ENCODE measurements at regions not wholly inside any gene's neighbourhood (a gene's known extent, or its start where the extent isn't known, plus 50 kb on each side); places are given as distances from the start of the nearest gene placed in this dataset.

DNA sequence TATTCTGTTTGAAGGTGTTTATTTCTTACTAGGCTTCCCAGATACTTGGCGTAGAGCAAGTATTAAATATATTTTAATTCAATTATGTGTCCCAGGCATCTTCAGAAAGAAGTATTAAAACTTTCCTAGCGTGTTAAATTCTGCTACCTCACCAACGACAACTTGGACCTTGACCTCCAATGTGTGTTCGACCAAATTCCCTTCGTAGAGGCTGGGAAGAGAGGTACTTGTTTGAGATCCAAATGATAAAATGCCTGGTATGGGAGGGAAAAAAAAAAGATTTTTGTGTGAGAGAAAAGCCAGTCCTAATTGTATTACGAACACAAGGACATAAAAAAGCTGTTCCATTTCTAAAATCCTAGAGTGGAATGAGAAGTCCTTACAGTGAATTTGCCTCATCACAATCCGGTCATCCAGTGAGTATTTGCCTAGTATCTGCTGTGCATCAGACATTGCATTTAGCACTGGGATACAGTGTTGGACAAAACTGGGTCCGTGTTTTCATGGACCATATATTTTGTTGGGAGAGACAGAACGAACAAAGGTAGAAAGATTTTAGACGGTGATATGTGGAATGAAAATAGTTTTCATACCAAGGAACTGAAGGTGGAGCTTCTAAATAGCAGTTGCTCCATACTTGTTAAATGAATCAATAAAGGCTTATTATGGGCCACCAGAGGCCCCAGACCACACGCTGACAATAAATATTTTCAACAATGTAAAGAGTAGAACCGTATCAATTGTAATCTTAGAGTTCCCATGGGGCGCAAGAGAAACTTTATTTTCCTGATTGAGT lies 103.1 kb downstream of the KIF4B start:
- DNase-seq: no peak

DNA sequence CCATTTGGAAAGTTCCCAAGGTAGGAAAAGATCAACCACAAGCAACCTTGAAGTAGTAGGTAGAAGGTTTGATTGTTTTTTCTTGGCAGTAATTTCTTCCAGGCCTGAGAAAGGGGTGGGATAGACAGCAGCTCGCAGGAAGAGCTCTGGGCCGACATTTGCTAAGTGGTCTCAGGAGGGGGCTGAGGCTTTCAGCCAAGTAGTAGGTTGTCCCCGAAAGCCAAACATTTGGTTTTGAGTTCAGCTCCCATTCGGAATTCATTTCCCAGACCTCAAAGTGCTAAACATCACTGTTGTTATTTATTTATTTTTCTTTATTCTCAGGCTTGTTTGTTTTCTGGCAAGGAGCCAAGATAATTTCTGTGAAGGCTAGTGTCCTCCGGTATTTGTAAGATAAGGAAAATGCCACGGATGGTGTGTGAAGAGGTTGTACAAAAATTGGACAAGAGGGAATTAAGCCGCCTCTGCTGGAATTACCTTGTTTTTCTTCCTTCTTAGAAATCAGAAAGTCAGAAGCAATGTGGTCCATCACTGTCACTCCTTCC lies 112.1 kb downstream of the KIF4B start:
- no peak for DNase-seq

DNA sequence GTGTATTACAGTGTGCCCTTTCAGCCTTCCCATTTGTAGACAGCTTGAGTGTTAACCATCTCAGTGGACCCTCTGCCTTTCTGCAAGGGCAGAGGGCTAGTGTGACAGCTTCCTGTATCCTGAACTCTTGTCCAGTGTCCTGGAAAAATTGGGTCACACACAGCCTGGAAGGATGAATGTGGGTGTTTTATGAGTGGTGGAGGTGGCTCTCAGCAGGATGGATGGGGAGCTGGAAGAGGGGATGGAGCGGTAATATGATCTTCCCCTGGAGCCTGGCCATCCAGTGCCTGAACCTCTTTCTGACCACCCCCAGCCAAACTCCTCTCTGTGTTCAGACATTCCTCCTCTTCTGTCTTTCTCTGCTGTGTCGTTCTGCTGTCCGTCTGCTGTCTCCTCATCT lies 113.0 kb downstream of the KIF4B start:
- DNase-seq: no peak

GRCh38 chr5:155127552-155127951 lies 114.0 kb downstream of the KIF4B start:
- DNase-seq: no peak

GRCh38 chr5:155128786-155129512 lies 115.4 kb downstream of the KIF4B start:
- DNase-seq: no peak

GRCh38 chr5:155129513-155129880 lies 115.9 kb downstream of the KIF4B start:
- DNase-seq: no peak

GRCh38 chr5:155134130-155134529 lies 120.6 kb downstream of the KIF4B start:
- DNase-seq: no peak

DNA sequence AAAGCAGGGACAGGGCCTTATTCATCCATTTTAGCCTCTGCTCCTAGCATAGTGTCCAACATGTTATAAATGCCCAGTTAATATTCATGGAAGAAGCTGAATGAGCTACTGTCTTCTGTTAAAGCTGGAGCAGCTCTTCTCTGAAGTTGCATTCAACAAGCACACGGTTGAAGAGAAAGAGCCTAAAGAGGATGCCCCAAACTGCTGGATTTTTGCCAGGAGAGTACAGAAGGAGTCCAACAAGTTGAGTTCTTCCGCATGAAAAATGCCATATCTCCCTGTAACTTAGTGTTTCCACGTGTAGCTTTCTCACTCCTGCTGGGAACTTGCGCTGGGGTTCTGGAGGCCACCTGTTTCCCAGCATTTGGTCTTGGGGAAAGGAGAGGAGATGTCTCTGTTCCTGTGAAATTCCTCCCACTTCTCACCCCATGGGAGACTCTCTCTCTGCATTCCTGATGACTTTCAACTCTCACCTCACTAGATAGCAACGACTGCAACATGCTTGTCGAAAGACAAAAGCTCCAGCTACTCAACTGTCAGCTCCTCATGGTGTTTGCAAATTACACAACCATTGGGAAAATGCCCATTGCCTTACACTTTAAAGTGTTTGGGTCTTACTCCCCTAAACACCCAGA lies 122.8 kb downstream of the KIF4B start:
- DNase-seq: no peak

- DNase-seq: no peak
Measured at GRCh38 chr5:155137683-155138082, 124.1 kb downstream of the KIF4B start.

GRCh38 chr5:155140646-155141045 lies 127.1 kb downstream of the KIF4B start:
- DNase-seq: no peak

GRCh38 chr5:155144956-155145355 lies 131.4 kb downstream of the KIF4B start:
- no peak for DNase-seq

- DNase-seq: peak; percentile 10
Measured at GRCh38 chr5:155147222-155147621, 133.7 kb downstream of the KIF4B start.

DNA sequence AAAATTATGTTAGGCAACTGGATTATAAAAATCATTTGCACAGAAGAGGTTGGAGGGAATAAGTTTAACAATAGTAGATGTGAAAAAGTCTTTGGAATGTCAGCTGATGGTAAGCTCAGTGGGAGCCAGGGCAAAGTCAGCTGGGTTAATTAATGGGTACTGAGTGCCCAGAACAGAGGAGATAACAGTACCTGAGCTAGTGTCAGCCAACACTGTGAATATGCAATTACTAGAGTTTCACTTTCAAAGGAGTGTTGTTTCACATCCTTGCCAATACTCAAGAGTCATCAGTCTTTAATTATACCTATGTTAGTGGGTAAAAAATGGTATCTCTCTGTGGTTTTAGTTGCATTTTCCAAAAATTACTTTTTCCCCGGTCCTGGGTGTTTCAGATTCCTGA lies 135.1 kb downstream of the KIF4B start:
- no peak for DNase-seq

- DNase-seq: peak; percentile 28
Measured at GRCh38 chr5:155150012-155150411, 136.5 kb downstream of the KIF4B start.

DNA sequence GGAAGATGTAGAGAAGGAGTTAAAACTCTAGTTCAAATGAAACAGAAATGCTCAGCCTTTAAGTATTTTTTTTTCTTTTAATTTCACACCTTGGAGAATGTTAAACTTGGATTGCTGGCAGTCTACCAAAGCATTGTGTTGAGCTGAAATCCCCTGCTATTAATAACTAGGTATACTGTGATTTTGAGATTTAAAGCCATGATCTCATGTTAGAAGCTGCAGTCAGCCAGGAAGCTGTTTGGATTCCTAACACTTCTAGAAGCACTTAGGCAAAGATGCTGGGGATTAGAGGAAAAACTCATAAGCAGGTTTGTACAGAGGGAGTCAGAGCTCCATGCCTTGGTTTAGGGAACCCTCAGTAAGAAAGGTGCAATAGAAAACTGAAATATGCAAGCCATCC lies 141.4 kb downstream of the KIF4B start:
- DNase-seq: no peak

DNA sequence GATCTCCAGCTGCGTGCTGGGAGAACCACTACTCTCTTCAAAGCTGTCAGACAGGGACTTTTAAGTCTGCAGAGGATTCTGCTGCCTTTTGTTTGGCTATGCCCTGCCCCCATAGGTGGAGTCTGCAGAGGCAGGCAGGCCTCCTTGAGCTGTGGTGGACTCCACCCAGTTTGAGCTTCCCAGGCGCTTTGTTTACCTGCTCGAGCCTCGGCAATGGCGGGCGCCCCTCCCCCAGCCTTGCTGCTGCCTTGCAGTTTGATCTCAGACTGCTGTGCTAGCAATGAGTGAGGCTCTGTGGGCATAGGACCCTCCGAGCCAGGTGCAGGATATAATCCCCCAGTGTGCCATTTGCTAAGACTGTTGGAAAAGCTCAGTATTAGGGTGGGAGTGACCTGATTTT lies 149.5 kb downstream of the KIF4B start:
- DNase-seq: peak; percentile 5

GRCh38 chr5:155167736-155168135 lies 154.2 kb downstream of the KIF4B start:
- no peak for DNase-seq

DNA sequence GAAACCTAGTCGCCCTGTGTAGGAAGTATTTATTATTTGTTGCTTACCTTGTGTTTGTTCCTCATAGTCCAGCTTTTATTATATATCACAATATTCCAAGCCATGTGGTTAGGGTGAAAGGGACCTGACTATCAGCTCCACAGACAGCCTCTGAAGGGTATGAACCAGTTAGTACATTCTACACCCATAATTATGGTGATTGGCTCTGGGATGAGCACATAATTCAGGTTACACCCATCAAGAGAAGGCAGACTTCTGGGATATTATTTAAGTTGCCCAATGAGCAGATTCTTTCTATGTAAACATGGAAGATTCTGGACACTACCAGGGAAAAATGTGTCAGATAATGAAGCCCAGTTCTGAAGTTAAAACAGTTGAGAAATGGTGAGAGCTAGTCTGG lies 168.0 kb downstream of the KIF4B start:
- DNase-seq: no peak

DNA sequence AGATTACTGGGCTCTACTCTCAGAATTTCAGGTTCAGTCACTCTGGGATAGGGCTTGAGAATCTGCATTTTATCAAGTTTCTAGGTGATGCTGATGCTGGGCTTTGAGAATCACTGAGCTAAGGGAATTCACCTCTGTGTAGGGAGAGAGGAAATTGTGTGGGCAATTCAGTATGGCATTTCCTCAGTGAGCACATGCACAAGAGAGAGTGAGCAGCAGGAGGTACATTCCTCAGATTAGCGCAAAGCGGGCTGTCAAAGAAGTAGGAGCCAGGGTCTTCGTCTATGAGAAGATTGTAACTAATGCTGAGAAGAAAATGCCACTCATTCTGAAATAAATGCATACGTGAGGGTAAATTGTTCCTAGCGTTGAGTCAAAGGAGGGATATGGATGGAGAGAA lies 175.9 kb downstream of the KIF4B start:
- no peak for DNase-seq

DNA sequence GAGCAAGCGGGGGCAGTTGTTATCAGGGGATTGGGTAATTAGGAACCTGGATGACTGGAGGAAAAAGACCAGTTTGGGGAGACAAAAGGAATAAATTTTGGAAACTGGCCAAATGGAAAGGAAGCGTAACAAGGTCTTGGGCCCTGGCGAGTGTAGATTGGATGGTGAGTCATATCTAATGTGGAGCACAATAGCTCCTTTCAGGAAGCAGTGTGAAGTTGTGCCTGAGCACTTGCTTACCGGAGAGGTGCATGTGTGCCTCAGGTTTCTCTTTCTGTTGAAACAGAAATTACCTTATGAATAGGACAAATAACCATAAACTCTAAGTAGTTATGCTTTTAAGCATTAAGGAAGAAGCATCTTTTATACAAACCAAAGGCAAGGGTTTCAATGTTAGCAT lies 176.4 kb downstream of the KIF4B start:
- peak; percentile 85 for DNase-seq

DNA sequence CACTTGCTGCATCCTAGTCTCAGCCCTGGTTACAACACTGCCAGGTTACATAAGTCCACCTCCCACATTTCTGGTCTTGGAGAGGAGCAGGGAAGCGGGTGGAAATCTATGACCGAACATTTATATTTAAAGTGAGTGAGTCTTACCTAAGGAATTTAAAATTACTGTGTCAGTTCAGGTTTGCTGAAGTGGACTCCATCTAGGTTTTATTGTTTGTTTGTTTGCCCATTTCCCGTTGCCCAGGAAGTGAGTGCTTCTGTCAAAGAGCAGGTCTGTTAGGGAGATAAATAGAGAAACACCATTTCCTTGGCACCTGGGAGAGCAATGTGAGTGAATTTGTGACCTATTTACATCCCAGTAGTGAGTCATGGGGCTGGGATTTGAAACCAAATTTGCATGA lies 179.5 kb downstream of the KIF4B start:
- DNase-seq: peak; percentile 93

DNA sequence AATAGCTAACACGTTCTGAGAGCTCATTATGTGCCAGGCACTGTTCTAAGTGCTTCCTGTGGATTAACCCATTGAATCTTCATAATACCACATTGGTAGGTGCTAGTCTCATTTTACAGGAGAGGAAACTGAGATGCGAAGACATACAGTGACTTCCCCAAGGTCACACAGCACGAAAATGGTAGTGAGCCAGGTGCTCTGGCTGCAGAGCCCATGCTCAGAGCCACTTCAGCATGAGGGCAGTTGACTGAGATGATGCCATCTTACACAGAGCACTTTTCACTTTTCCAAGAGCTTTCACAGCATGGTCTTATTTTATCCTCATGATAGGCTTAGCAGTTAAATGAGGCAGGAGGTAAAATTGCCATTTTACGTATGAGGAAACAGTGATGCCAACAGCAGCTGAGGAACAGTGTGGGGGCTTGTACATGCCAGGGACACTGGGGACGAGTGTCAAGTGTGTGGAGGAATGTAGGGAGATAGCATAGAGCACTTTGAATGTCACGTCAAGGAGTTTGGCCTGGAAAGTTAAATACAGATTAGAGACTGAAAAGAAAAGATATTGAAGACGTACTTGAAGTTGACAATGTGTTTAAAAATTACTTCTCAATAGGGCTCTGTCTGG lies 180.0 kb downstream of the KIF4B start:
- DNase-seq: peak; percentile 61

DNA sequence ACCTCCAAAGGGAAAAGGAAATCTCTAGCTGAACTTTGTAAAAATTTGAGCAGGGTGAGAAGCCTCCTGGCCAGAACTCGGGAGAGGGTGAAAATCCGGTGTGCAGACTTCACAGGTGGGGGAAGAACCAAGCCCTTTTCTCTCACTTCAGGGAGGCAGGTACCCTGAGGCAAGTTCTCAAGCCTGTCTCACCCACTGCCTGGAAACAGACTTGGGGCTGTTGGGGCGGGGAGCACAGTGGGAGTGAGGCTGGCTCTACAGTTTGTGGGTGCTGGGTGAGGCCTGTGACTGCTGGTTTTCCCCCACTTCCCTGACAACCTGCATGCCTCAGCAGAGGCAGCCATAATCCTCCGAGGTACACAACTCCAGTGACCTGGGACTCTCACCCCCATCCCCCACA lies 187.1 kb downstream of the KIF4B start:
- no peak for DNase-seq
